ENCODE measurements at regions not wholly inside any gene's neighbourhood (a gene's known extent, or its start where the extent isn't known, plus 50 kb on each side); places are given as distances from the start of the nearest gene placed in this dataset.

- Mint-ChIP-seq H3K36me3 (ENCODE audit: insufficient read depth, unreplicated experiment) (peaks cover 5% of the 10 kb centered on the region), H3K27ac (ENCODE audit: unreplicated experiment) (no peak overlapping the region), H3K27me3 (ENCODE audit: unreplicated experiment) (no peaks in the 10 kb centered on the region), H3K9me3 (ENCODE audit: low read depth, unreplicated experiment) (peaks cover 8% of the 10 kb centered on the region), H3K4me3 (ENCODE audit: low read depth, unreplicated experiment) (no peak overlapping the region), H3K4me1 (ENCODE audit: low read depth, unreplicated experiment) (peaks cover 61% of the 10 kb centered on the region)
- no peak for DNase-seq
- CTCF ChIA-PET: interaction anchor here (0.7 kb wide), 1 partner anchor 198 kb away, joined by 3 read pairs; no protein-coding TSS in a partner anchor
- no TSS peak for BruUV-seq (replicated peaks)
- intact Hi-C loops (cut with micrococcal nuclease; ENCODE audit: unreplicated experiment): no loop called here
- TF ChIP-seq, protein P1, sequence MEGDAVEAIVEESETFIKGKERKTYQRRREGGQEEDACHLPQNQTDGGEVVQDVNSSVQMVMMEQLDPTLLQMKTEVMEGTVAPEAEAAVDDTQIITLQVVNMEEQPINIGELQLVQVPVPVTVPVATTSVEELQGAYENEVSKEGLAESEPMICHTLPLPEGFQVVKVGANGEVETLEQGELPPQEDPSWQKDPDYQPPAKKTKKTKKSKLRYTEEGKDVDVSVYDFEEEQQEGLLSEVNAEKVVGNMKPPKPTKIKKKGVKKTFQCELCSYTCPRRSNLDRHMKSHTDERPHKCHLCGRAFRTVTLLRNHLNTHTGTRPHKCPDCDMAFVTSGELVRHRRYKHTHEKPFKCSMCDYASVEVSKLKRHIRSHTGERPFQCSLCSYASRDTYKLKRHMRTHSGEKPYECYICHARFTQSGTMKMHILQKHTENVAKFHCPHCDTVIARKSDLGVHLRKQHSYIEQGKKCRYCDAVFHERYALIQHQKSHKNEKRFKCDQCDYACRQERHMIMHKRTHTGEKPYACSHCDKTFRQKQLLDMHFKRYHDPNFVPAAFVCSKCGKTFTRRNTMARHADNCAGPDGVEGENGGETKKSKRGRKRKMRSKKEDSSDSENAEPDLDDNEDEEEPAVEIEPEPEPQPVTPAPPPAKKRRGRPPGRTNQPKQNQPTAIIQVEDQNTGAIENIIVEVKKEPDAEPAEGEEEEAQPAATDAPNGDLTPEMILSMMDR (IDR thresholded peaks at IDR 0.05; ENCODE audit: unreplicated experiment): no peak
These were observed 55.5 kb upstream of the GADD45A start for GRCh38 chr1:67629370-67630075.

DNA sequence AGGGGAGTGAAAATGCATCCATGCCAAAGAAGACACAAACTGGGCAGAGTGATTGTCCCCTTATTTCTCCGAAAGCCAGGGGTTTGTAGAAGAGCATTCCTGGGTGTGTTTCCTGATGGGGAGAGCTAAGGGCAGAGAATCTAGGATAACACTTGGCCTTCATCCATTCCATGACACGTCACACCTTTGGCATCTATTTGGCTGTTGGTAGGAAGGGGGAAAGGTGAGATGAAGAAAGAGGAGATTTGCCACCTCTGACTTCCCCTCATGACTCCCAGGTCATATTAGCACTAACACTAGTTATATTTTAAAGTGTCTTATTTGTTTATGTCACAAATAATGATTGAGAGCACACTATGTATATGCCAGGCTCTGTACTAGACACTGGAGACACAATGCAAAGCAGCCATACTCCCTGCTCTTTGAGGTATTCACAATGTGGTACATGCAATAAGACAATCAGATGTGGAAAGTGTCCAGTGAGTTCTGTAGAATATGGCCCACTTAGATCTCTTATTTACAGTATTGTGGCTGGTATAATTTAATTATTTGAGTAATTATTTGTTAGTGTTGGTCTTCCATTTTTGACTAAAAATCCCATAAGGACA is 54.5 kb upstream of the GADD45A start:
- CTCF ChIA-PET: no interaction called here

GRCh38 chr1:67632356-67632755 is 52.6 kb upstream of the GADD45A start:
- Mint-ChIP-seq H3K4me3 (ENCODE audit: low read depth, unreplicated experiment) (no peak overlapping the region), H3K36me3 (ENCODE audit: insufficient read depth, unreplicated experiment) (no peaks in the 10 kb centered on the region), H3K27me3 (ENCODE audit: unreplicated experiment) (no peaks in the 10 kb centered on the region), H3K27ac (ENCODE audit: unreplicated experiment) (no peak overlapping the region), H3K9me3 (ENCODE audit: low read depth, unreplicated experiment) (peaks cover 4% of the 10 kb centered on the region), H3K4me1 (ENCODE audit: low read depth, unreplicated experiment) (peaks cover 59% of the 10 kb centered on the region)
- BruUV-seq (replicated peaks): no TSS peak
- TF ChIP-seq, protein P1 (IDR thresholded peaks at IDR 0.05; ENCODE audit: unreplicated experiment): no peak
- no peak for DNase-seq
- intact Hi-C loops (cut with micrococcal nuclease; ENCODE audit: unreplicated experiment): loop anchor here (2.0 kb wide), 1 partner anchor 50 kb away; no protein-coding TSS in a partner anchor
- CTCF ChIA-PET: no interaction called here

More for the DNA sequence above, 54.5 kb upstream of the GADD45A start:
- Mint-ChIP-seq H3K36me3 (ENCODE audit: insufficient read depth, unreplicated experiment) (peaks cover 5% of the 10 kb centered on the region), H3K9me3 (ENCODE audit: low read depth, unreplicated experiment) (peaks cover 8% of the 10 kb centered on the region), H3K4me1 (ENCODE audit: low read depth, unreplicated experiment) (peaks cover 68% of the 10 kb centered on the region), H3K27me3 (ENCODE audit: unreplicated experiment) (no peaks in the 10 kb centered on the region), H3K27ac (ENCODE audit: unreplicated experiment) (no peak overlapping the region), H3K4me3 (ENCODE audit: low read depth, unreplicated experiment) (no peak overlapping the region)
- intact Hi-C loops (cut with micrococcal nuclease; ENCODE audit: unreplicated experiment): no loop called here
- DNase-seq: no peak
- TF ChIP-seq, protein P1 (IDR thresholded peaks at IDR 0.05; ENCODE audit: unreplicated experiment): no peak
- no TSS peak for BruUV-seq (replicated peaks)

DNA sequence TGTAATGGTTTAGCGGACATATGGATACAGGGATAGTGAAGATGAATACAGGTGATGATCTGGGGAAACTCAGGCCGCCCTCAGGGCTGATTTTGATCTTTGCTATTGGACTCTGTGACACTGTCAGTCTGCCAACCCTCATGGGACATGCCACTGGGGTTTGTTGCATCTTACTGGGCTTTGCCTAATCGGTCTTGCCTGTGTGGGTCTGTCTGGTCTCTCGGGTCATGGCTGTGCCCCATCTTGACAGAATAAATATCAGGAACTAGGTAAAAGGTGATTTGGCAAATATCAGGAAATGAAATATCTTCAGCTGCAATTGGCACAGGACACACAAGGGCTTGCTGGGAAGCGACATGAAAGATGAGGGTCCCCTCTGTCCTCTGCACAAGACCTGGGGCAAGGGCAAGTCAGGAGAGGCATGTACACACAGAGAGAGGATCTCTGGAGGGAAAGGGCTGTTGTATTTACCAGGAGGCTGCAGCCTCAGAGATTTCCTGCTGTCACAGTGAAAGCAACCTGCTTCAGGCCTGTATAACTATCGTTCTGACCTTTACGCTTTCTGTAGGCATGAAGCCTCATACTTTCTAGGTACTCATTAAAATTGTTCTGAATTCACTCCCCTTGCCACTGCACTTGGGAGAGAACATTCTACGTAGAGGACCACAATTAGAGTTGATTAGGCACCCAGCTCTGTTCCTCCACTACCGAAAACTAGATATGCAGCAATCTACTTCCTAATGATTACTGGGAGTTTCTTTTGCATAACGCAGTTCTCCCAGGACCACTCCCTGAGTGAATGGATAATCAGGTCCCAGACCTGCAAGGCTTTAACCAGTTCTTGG is 52.0 kb upstream of the GADD45A start:
- no peak for DNase-seq
- intact Hi-C loops (cut with micrococcal nuclease; ENCODE audit: unreplicated experiment): loop anchor here (2.0 kb wide), 1 partner anchor 50 kb away; no protein-coding TSS in a partner anchor
- no TSS peak for BruUV-seq (replicated peaks)
- H3K9me3 Mint-ChIP-seq (ENCODE audit: low read depth, unreplicated experiment): peaks cover 4% of the 10 kb centered on the region
- H3K36me3 Mint-ChIP-seq (ENCODE audit: insufficient read depth, unreplicated experiment): no peaks in the 10 kb centered on the region
- H3K27ac Mint-ChIP-seq (ENCODE audit: unreplicated experiment): no peak overlapping the region
- H3K4me3 Mint-ChIP-seq (ENCODE audit: low read depth, unreplicated experiment): no peak overlapping the region
- CTCF ChIA-PET: no interaction called here
- TF ChIP-seq, protein P1 (IDR thresholded peaks at IDR 0.05; ENCODE audit: unreplicated experiment): no peak
- H3K27me3 Mint-ChIP-seq (ENCODE audit: unreplicated experiment): no peaks in the 10 kb centered on the region
- H3K4me1 Mint-ChIP-seq (ENCODE audit: low read depth, unreplicated experiment): peaks cover 54% of the 10 kb centered on the region
